OCI-LY1 (cell line): ENCODE measurements at regions not wholly inside any gene's neighbourhood (a gene's known extent, or its start where the extent isn't known, plus 50 kb on each side); places are given as distances from the start of the nearest gene placed in this dataset.

Experiments used
- H2AFZ ChIP-seq: fragments of 200-600 bp; sonication (generic), shearing (Covaris generic); 2 replicates; pipeline ENCODE4 v1.6.0; 2014; ENCODE audit warnings: antibody characterized with exemption, mild to moderate bottlenecking, low read length
- H3F3A ChIP-seq: fragments of 200-600 bp; sonication (generic), shearing (Covaris generic); 2 replicates; pipeline ENCODE4 v1.6.0; 2014; ENCODE audit warnings: mild to moderate bottlenecking, antibody characterized with exemption, low read length, moderate library complexity; ENCODE audit not compliant: insufficient read depth
- H3K27ac ChIP-seq: fragments of 200-600 bp; sonication (generic); 2 replicates; pipeline ENCODE4 v1.5.1; 2014; ENCODE audit warnings: low read length, mixed run types, mild to moderate bottlenecking, low read depth; ENCODE audit not compliant: poor library complexity, severe bottlenecking
- H3K27me3 ChIP-seq: fragments of 200-600 bp; sonication (generic); 2 replicates; pipeline ENCODE4 v1.6.0; 2014; ENCODE audit warnings: antibody characterized with exemption, mild to moderate bottlenecking, low read length, moderate library complexity; ENCODE audit not compliant: insufficient read depth
- H3K36me3 ChIP-seq: fragments of 200-600 bp; sonication (generic); 2 replicates; pipeline ENCODE4 v1.6.1; 2014; ENCODE audit warnings: mild to moderate bottlenecking, antibody characterized with exemption, low read length, moderate library complexity, mixed read lengths; ENCODE audit not compliant: insufficient read depth
- H3K4me1 ChIP-seq: fragments of 200-600 bp; sonication (generic); 2 replicates; pipeline ENCODE4 v1.5.1; 2014; ENCODE audit warnings: mild to moderate bottlenecking, low read length, moderate library complexity; ENCODE audit not compliant: insufficient read depth, severe bottlenecking
- H3K4me2 ChIP-seq: fragments of 200-600 bp; sonication (generic), shearing (Covaris generic); 2 replicates; pipeline ENCODE4 v1.6.1; 2014; ENCODE audit warnings: low read length
- H3K4me3 ChIP-seq: fragments of 200-600 bp; sonication (generic); 2 replicates; pipeline ENCODE4 v1.5.1; 2014; ENCODE audit warnings: low read length, low read depth, mild to moderate bottlenecking, mixed read lengths; ENCODE audit not compliant: poor library complexity, severe bottlenecking
- H3K79me2 ChIP-seq: fragments of 200-600 bp; shearing (Covaris generic); 2 replicates; pipeline ENCODE4 v1.6.1; 2016; ENCODE audit warnings: mixed run types, low read length, mixed read lengths; ENCODE audit not compliant: insufficient read depth
- H3K9ac ChIP-seq: fragments of 200-600 bp; sonication (generic), shearing (Covaris generic); 2 replicates; pipeline ENCODE4 v1.6.1; 2014; ENCODE audit warnings: mild to moderate bottlenecking, low read length, mixed read lengths
- H3K9me2 ChIP-seq: fragments of 200-600 bp; sonication (generic), shearing (Covaris generic); 2 replicates; pipeline ENCODE4 v1.6.1; 2014; ENCODE audit warnings: low read depth, mild to moderate bottlenecking, low read length, mixed read lengths
- H3K9me3 ChIP-seq: fragments of 200-600 bp; shearing (Covaris generic); 2 replicates; pipeline ENCODE4 v1.6.1; 2014; ENCODE audit warnings: low read length, mixed read lengths
- H4K20me1 ChIP-seq: fragments of 200-600 bp; sonication (generic), shearing (Covaris generic); 2 replicates; pipeline ENCODE4 v1.6.0; 2016; ENCODE audit warnings: mild to moderate bottlenecking, low read length; ENCODE audit not compliant: insufficient read depth
- EZH2 ChIP-seq: fragments of 200-600 bp; sonication (generic), shearing (Covaris generic); IDR thresholded peaks from 2 replicates; pipeline ENCODE4 v1.8.0; 2017; ENCODE audit warnings: borderline replicate concordance, mixed run types, mild to moderate bottlenecking, antibody characterized with exemption, low read length, moderate library complexity, mixed read lengths
- TF ChIP-seq, protein P1 (sequence below): fragments of 200-600 bp; sonication (generic), shearing (Covaris generic); IDR thresholded peaks from 2 replicates; pipeline ENCODE4 v1.5.1; 2017; ENCODE audit warnings: mild to moderate bottlenecking, antibody characterized with exemption, low read length, moderate library complexity, mixed read lengths

- no peak overlapping the region for H3K9ac ChIP-seq
- H3K27me3 ChIP-seq: no peaks in the 10 kb centered on the region; the same call in 1 of the 2 replicates
- no peaks in the 10 kb centered on the region; the same call in 1 of the 2 replicates for H3K9me3 ChIP-seq
These were observed 150.5 kb upstream of the MYLIP start for GRCh38 chr6:15978426-15978825.

DNA sequence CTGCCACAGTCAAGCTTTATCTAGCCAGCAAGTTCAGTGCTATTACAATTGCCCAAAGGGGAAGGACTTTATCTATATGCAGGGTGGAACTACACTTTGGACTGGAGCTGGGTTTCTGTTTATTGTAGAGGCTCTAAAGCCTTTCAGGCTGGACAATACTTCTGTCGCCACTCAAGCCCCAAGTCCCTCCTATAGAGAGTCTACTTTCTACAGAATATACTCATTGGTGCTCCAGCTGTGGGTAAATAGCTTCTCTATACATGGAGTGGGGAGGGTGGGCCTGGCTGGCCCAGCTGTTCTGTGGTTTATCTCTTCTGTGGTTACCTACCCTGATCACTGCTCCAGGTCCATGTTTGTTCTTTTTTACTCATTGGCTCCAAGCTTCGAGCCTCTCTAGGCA is 151.8 kb upstream of the MYLIP start:
- no peaks in the 10 kb centered on the region for H3K79me2 ChIP-seq
- H2AFZ ChIP-seq: no peak overlapping the region
- no peaks in the 10 kb centered on the region for H3F3A ChIP-seq
- no peaks in the 10 kb centered on the region; the same call in 1 of the 2 replicates for H3K27me3 ChIP-seq
- H3K9ac ChIP-seq: no peak overlapping the region
- no peaks in the 10 kb centered on the region for H4K20me1 ChIP-seq
- no peak overlapping the region for H3K4me3 ChIP-seq
- TF ChIP-seq EZH2: no peak
- TF ChIP-seq, protein P1, sequence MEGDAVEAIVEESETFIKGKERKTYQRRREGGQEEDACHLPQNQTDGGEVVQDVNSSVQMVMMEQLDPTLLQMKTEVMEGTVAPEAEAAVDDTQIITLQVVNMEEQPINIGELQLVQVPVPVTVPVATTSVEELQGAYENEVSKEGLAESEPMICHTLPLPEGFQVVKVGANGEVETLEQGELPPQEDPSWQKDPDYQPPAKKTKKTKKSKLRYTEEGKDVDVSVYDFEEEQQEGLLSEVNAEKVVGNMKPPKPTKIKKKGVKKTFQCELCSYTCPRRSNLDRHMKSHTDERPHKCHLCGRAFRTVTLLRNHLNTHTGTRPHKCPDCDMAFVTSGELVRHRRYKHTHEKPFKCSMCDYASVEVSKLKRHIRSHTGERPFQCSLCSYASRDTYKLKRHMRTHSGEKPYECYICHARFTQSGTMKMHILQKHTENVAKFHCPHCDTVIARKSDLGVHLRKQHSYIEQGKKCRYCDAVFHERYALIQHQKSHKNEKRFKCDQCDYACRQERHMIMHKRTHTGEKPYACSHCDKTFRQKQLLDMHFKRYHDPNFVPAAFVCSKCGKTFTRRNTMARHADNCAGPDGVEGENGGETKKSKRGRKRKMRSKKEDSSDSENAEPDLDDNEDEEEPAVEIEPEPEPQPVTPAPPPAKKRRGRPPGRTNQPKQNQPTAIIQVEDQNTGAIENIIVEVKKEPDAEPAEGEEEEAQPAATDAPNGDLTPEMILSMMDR: no peak
- no peaks in the 10 kb centered on the region; the same call in 1 of the 2 replicates for H3K9me3 ChIP-seq
- no peak overlapping the region for H3K4me2 ChIP-seq
- no peaks in the 10 kb centered on the region for H3K4me1 ChIP-seq
- H3K36me3 ChIP-seq: no peaks in the 10 kb centered on the region
- H3K27ac ChIP-seq: no peak overlapping the region
- no peaks in the 10 kb centered on the region for H3K9me2 ChIP-seq

More at GRCh38 chr6:15978426-15978825, 150.5 kb upstream of the MYLIP start:
- Histone ChIP-seq H3K9me2 (no peaks in the 10 kb centered on the region), H3K27ac (no peak overlapping the region), H3K36me3 (no peaks in the 10 kb centered on the region), H2AFZ (no peak overlapping the region), H3K4me1 (no peaks in the 10 kb centered on the region), H3F3A (no peaks in the 10 kb centered on the region), H4K20me1 (no peaks in the 10 kb centered on the region), H3K4me3 (no peak overlapping the region), H3K79me2 (no peaks in the 10 kb centered on the region), H3K4me2 (no peak overlapping the region)
- no peak for TF ChIP-seq EZH2
- TF ChIP-seq, protein P1: no peak

DNA sequence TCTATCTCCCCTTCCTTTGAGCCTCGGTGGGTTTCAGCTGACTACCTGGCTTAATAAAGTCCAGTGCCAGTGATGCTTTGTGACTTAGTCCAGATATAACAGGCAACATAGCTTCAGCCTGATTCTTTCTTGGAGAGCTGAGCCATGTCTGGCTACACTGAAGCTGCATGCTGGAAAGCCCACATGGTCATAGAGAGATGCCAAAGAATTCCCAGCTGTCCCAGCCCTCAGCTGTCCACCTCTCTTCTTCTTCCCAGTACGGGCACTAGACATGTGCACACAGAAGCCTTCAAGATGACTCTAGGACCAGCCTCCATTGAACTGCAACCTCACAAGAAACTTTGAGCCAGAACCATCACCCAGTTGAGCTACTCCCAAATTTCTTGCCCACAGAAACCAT is 154.1 kb upstream of the MYLIP start:
- Histone ChIP-seq H3K9me2 (no peaks in the 10 kb centered on the region), H4K20me1 (no peaks in the 10 kb centered on the region)
- TF ChIP-seq EZH2: no peak
- TF ChIP-seq, protein P1: no peak

More for the DNA sequence above, 154.1 kb upstream of the MYLIP start:
- no peak overlapping the region for H3K4me3 ChIP-seq
- H3K4me2 ChIP-seq: no peak overlapping the region
- H3K36me3 ChIP-seq: no peaks in the 10 kb centered on the region
- no peak overlapping the region for H2AFZ ChIP-seq
- no peaks in the 10 kb centered on the region for H3K79me2 ChIP-seq
- no peaks in the 10 kb centered on the region for H3K4me1 ChIP-seq
- no peak overlapping the region for H3K27ac ChIP-seq
- no peak overlapping the region for H3K9ac ChIP-seq
- H3K9me3 ChIP-seq: no peaks in the 10 kb centered on the region; the same call in 1 of the 2 replicates
- no peaks in the 10 kb centered on the region for H3F3A ChIP-seq
- no peaks in the 10 kb centered on the region for H3K27me3 ChIP-seq
